Bronchial epithelial cell (primary cell): ENCODE measurements at regions not wholly inside any gene's neighbourhood (a gene's known extent, or its start where the extent isn't known, plus 50 kb on each side); places are given as distances from the start of the nearest gene placed in this dataset.

Source experiments
- DNase-seq: peaks from one replicate; pipeline ENCODE4 v3.0.0-alpha.2; 2010; ENCODE audit warnings: low read depth
- FAIRE-seq: peaks from 2 replicates; lab custom pipeline; 2011; peaks lifted over from hg19 to GRCh38; lab: Jason Lieb, UNC
- H3K27me3 ChIP-seq: 2 replicates; pipeline ENCODE4 v1.5.1; 2011; ENCODE audit warnings: low read length; ENCODE audit not compliant: control insufficient read depth, insufficient read depth
- H3K36me3 ChIP-seq: 2 replicates; pipeline ENCODE4 v1.5.1; 2011; ENCODE audit warnings: low read length; ENCODE audit not compliant: control insufficient read depth, insufficient read depth
- H3K4me3 ChIP-seq: 2 replicates; pipeline ENCODE4 v1.5.1; 2011; ENCODE audit warnings: mild to moderate bottlenecking, low read depth, low read length, control low read depth
- CTCF ChIP-seq: IDR thresholded peaks from 2 replicates; pipeline ENCODE4 v1.5.1; 2011; ENCODE audit warnings: mild to moderate bottlenecking, moderate library complexity, low read length, control low read depth, inconsistent platforms; ENCODE audit not compliant: insufficient read depth, severe bottlenecking

GRCh38 chr3:146888176-146888575 lies 283.0 kb upstream of the PLSCR5 start:
- FAIRE-seq = no peak
- Histone ChIP-seq H3K27me3 (no peaks in the 10 kb centered on the region), H3K36me3 (no peaks in the 10 kb centered on the region), H3K4me3 (no peak overlapping the region)
- no peak for TF ChIP-seq CTCF
- no peak for DNase-seq

GRCh38 chr3:146884721-146885120 lies 279.6 kb upstream of the PLSCR5 start:
- TF ChIP-seq CTCF = no peak
- H3K27me3 ChIP-seq = no peaks in the 10 kb centered on the region
- no peak for DNase-seq
- no peaks in the 10 kb centered on the region for H3K36me3 ChIP-seq
- FAIRE-seq = no peak
- H3K4me3 ChIP-seq = no peak overlapping the region

GRCh38 chr3:146884296-146884695 lies 279.1 kb upstream of the PLSCR5 start:
- no peaks in the 10 kb centered on the region for H3K36me3 ChIP-seq
- H3K4me3 ChIP-seq = no peak overlapping the region
- no peaks in the 10 kb centered on the region for H3K27me3 ChIP-seq
- no peak for TF ChIP-seq CTCF
- DNase-seq = no peak
- FAIRE-seq = no peak

GRCh38 chr3:146883288-146883687 lies 278.1 kb upstream of the PLSCR5 start:
- Histone ChIP-seq H3K36me3 (no peaks in the 10 kb centered on the region), H3K4me3 (no peak overlapping the region), H3K27me3 (no peaks in the 10 kb centered on the region)
- no peak for FAIRE-seq
- TF ChIP-seq CTCF = no peak
- no peak for DNase-seq

- Histone ChIP-seq H3K4me3 (no peak overlapping the region), H3K36me3 (no peaks in the 10 kb centered on the region), H3K27me3 (no peaks in the 10 kb centered on the region)
- no peak for TF ChIP-seq CTCF
- no peak for FAIRE-seq
- DNase-seq = no peak
Observed at GRCh38 chr3:146881966-146882760, 277.0 kb upstream of the PLSCR5 start.

- DNase-seq (no peak), FAIRE-seq (no peak)
- Histone ChIP-seq H3K4me3 (no peak overlapping the region), H3K36me3 (no peaks in the 10 kb centered on the region), H3K27me3 (no peaks in the 10 kb centered on the region)
- no peak for TF ChIP-seq CTCF
Observed at GRCh38 chr3:146881356-146881755, 276.2 kb upstream of the PLSCR5 start.
